Hepatocyte (in vitro differentiated cells): ENCODE measurements at regions not wholly inside any gene's neighbourhood (a gene's known extent, or its start where the extent isn't known, plus 50 kb on each side); places are given as distances from the start of the nearest gene placed in this dataset.
"Not testable (repeated sequence)": the region's sequence is repeated elsewhere in the genome, so short reads cannot be mapped to it uniquely, and the experiment has no call there.

ENCODE experiments used
- DNase-seq: peaks from one replicate; pipeline ENCODE4 v3.0.0-alpha.2; 2016; ENCODE audit warnings: low spot score
- H2AFZ ChIP-seq: fragments of 200-600 bp; sonication (generic); 2 replicates; pipeline ENCODE4 v1.6.0; 2016; ENCODE audit warnings: antibody characterized with exemption, mild to moderate bottlenecking
- H3K27ac ChIP-seq: fragments of 200-600 bp; sonication (generic); 2 replicates; pipeline ENCODE4 v1.5.1; 2016; ENCODE audit warnings: mild to moderate bottlenecking
- H3K27me3 ChIP-seq: fragments of 200-600 bp; sonication (generic); 2 replicates; pipeline ENCODE4 v1.6.1; 2016
- H3K36me3 ChIP-seq: fragments of 200-600 bp; sonication (generic); replicated peaks from 2 replicates; pipeline ENCODE4 v1.5.1; 2016; ENCODE audit warnings: low read depth; ENCODE audit not compliant: insufficient read depth
- H3K4me1 ChIP-seq: fragments of 200-600 bp; sonication (generic); 2 replicates; pipeline ENCODE4 v1.5.1; 2016; ENCODE audit warnings: mild to moderate bottlenecking, moderate library complexity; ENCODE audit not compliant: insufficient read depth
- H3K4me2 ChIP-seq: fragments of 200-600 bp; sonication (generic); 2 replicates; pipeline ENCODE4 v1.6.0; 2016
- H3K4me3 ChIP-seq: fragments of 200-600 bp; sonication (generic); 2 replicates; pipeline ENCODE4 v1.5.1; 2016; ENCODE audit warnings: mild to moderate bottlenecking
- H3K79me2 ChIP-seq: fragments of 200-600 bp; sonication (generic); 2 replicates; pipeline ENCODE4 v1.6.0; 2017; ENCODE audit warnings: mild to moderate bottlenecking
- H3K9me2 ChIP-seq: fragments of 200-600 bp; sonication (generic); replicated peaks from 2 replicates; pipeline ENCODE4 v1.6.0; 2017; ENCODE audit warnings: mild to moderate bottlenecking; ENCODE audit not compliant: insufficient read depth
- H3K9me3 ChIP-seq: fragments of 200-600 bp; sonication (generic); 2 replicates; pipeline ENCODE4 v1.5.1; 2016; ENCODE audit warnings: low read depth, mild to moderate bottlenecking
- H4K20me1 ChIP-seq: fragments of 200-600 bp; sonication (generic); 2 replicates; pipeline ENCODE4 v1.6.0; 2016; ENCODE audit warnings: mild to moderate bottlenecking; ENCODE audit not compliant: insufficient read depth, poor library complexity, severe bottlenecking
- CTCF ChIP-seq: fragments of 200-600 bp; sonication (generic); IDR thresholded peaks from 2 replicates; pipeline ENCODE4 v1.5.1; 2016; ENCODE audit warnings: antibody characterized with exemption, mild to moderate bottlenecking; ENCODE audit not compliant: poor library complexity
- EZH2 ChIP-seq: fragments of 200-600 bp; sonication (generic); IDR thresholded peaks from 2 replicates; pipeline ENCODE4 v1.6.1; 2016; ENCODE audit warnings: antibody characterized with exemption, mild to moderate bottlenecking, borderline replicate concordance
- EZH2phosphoT487 ChIP-seq: fragments of 200-600 bp; sonication (generic); IDR thresholded peaks from one replicate; pipeline ENCODE4 v1.6.1; 2018; ENCODE audit warnings: antibody characterized with exemption, mild to moderate bottlenecking, low read depth, moderate library complexity; ENCODE audit not compliant: unreplicated experiment, severe bottlenecking
- WGBS: methylation state at CpG from one replicate; pipeline ENCODE4 v1.1.6; 2016; ENCODE audit warnings: low lambda C conversion rate; ENCODE audit errors: missing lambda C conversion rate; 5-methylcytosine and 5-hydroxymethylcytosine counted together

GRCh38 chr10:22086730-22087401, 83.3 kb upstream of the DNAJC1 start:
- peak; percentile 79 for DNase-seq
- H3K9me2 ChIP-seq, result no peaks in the 10 kb centered on the region
- no peaks in the 10 kb centered on the region for H3K36me3 ChIP-seq
- no peaks in the 10 kb centered on the region for H4K20me1 ChIP-seq
- H3K27ac ChIP-seq, result peak overlapping the region; percentile 62
- H3K27me3 ChIP-seq, result no peaks in the 10 kb centered on the region
- H3K4me3 ChIP-seq, result no peak overlapping the region
- H2AFZ ChIP-seq, result no peak overlapping the region
- no peaks in the 10 kb centered on the region for H3K9me3 ChIP-seq
- no peaks in the 10 kb centered on the region for H3K79me2 ChIP-seq
- H3K4me1 ChIP-seq, result peaks cover 17% of the 10 kb centered on the region
- no peak for TF ChIP-seq EZH2
- no peak for TF ChIP-seq EZH2phosphoT487
- no peak for TF ChIP-seq CTCF
- peak overlapping the region; percentile 57 for H3K4me2 ChIP-seq
- WGBS, result 17% methylated on average over 5 of the region's 5 CpGs

DNA sequence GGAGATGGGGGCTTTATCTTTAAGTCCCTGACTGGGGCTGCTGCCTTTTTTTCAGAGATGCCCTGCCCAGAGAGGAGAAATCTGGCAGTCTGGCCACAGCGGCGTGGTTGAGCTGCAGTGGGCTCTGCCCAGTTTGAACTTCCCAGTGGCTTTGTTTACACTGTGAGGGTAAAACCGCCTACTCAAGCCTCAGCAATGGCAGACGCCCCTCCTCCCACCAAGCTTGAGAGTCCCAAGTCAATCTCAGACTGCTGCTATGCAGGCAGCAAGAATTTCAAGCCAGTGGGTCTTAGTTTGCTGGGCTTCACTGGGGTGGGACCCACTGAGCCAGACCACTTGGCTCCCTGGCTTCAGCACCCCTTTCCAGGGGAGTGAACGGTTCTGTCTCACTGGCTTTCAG, 76.4 kb upstream of the DNAJC1 start:
- DNase-seq, H4K20me1 ChIP-seq, H3K4me3 ChIP-seq, H3K4me2 ChIP-seq, H3K36me3 ChIP-seq, H3K79me2 ChIP-seq, H2AFZ ChIP-seq, H3K9me3 ChIP-seq, H3K27me3 ChIP-seq, H3K27ac ChIP-seq, H3K9me2 ChIP-seq, H3K4me1 ChIP-seq: not testable (repeated sequence)
- 28% methylated on average over 5 of the region's 5 CpGs for WGBS

DNA sequence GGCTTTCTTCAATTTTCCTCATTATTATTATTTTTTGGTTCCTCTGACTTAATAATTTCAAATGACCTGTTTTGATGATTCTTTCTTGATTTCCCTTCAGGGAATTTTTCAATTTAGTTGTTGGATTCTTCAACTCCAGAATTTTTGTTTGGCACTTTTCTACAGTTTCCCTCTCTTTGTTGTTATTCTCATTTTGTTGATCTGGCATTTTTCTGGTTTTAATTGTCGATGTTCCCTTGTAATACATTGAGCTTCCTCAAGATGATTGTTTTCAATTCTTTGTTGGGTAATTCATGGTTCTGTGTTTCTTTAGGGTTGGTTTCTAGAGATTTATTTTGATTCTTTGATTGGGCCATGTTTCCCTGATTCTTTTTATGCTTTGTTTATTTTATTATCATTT, 67.8 kb upstream of the DNAJC1 start:
- Histone ChIP-seq H3K9me3 (peaks cover 5% of the 10 kb centered on the region), H3K36me3 (no peaks in the 10 kb centered on the region), H3K4me1 (no peaks in the 10 kb centered on the region), H3K27me3 (no peaks in the 10 kb centered on the region), H2AFZ (no peak overlapping the region), H4K20me1 (no peaks in the 10 kb centered on the region), H3K27ac (no peak overlapping the region), H3K79me2 (no peaks in the 10 kb centered on the region), H3K9me2 (no peaks in the 10 kb centered on the region), H3K4me3 (no peak overlapping the region), H3K4me2 (no peak overlapping the region)
- 100% methylated on average over 1 of the region's 1 CpG for WGBS
- no peak for DNase-seq
- TF ChIP-seq EZH2phosphoT487 (no peak), EZH2 (no peak), CTCF (no peak)

GRCh38 chr10:22067091-22067490, 63.6 kb upstream of the DNAJC1 start:
- TF ChIP-seq CTCF, result no peak
- no peak for TF ChIP-seq EZH2
- TF ChIP-seq EZH2phosphoT487, result no peak
- H3K4me2 ChIP-seq, result no peak overlapping the region
- H4K20me1 ChIP-seq, result no peaks in the 10 kb centered on the region
- no peaks in the 10 kb centered on the region for H3K36me3 ChIP-seq
- H3K27ac ChIP-seq, result no peak overlapping the region
- WGBS, result 100% methylated on average over 1 of the region's 1 CpG
- H3K4me3 ChIP-seq, result no peak overlapping the region
- no peaks in the 10 kb centered on the region for H3K9me2 ChIP-seq
- no peaks in the 10 kb centered on the region for H3K27me3 ChIP-seq
- no peak for DNase-seq
- no peaks in the 10 kb centered on the region for H3K4me1 ChIP-seq
- H3K79me2 ChIP-seq, result no peaks in the 10 kb centered on the region
- H2AFZ ChIP-seq, result no peak overlapping the region
- peaks cover 5% of the 10 kb centered on the region for H3K9me3 ChIP-seq

DNA sequence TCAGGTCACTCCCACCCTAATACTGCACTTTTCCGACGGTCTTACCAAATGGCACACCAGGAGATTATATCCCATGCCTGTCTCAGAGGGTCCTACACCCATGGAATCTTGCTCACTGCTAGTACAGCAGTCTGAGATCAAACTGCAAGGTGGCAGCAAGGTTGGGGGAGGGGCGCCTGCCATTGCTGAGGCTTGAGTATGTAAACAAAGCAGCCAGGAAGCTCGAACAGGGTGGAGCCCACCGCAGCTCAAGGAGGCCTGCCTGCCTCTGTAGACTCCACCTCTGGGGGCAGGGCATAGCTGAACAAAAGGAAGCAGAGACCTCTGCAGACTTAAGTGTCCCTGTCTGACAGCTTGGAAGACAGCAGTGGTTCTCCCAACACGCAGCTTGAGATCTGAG, 57.5 kb upstream of the DNAJC1 start:
- H3K27ac ChIP-seq, H3K79me2 ChIP-seq, H3K9me2 ChIP-seq, H3K4me2 ChIP-seq, H3K4me3 ChIP-seq, H3K27me3 ChIP-seq, DNase-seq, H3K9me3 ChIP-seq, H4K20me1 ChIP-seq, H2AFZ ChIP-seq, H3K4me1 ChIP-seq, H3K36me3 ChIP-seq: not testable (repeated sequence)
- 91% methylated on average over 6 of the region's 6 CpGs for WGBS
